Activated CD4-positive, alpha-beta T cell treated with anti-CD3 and anti-CD28 coated beads for 36 hours (primary cell): ENCODE measurements at regions not wholly inside any gene's neighbourhood (a gene's known extent, or its start where the extent isn't known, plus 50 kb on each side); places are given as distances from the start of the nearest gene placed in this dataset.
"Not testable (repeated sequence)": the region's sequence is repeated elsewhere in the genome, so short reads cannot be mapped to it uniquely, and the experiment has no call there.

ENCODE experiments used
- ATAC-seq: fragments of 200-7000 bp; cut with Tn5 transposase; one replicate; pipeline ENCODE4 v1.10.0; 2021; ENCODE audit warnings: mild to moderate bottlenecking, moderate library complexity
- CTCF ChIA-PET: fragments of 350-600 bp; sonication (Branson Sonifier 250); formaldehyde crosslinking; loops from one replicate; lab custom pipeline; 2021; ENCODE audit warnings: antibody characterized with exemption; lab: Charles Lee
- POLR2A ChIA-PET: fragments of 350-600 bp; sonication (Branson Sonifier 250); formaldehyde crosslinking; loops from one replicate; lab custom pipeline; 2021; ENCODE audit warnings: antibody characterized with exemption, inconsistent platforms; lab: Charles Lee
- DNase-seq: peaks from one replicate; pipeline ENCODE4 v3.0.0-alpha.2; 2020
- H3K27ac Mint-ChIP-seq: one replicate; pipeline ENCODE4 v1.8.0; 2021; ENCODE audit warnings: mixed read lengths
- H3K27me3 Mint-ChIP-seq: one replicate; pipeline ENCODE4 v1.8.0; 2021; ENCODE audit warnings: mixed read lengths
- H3K36me3 Mint-ChIP-seq: one replicate; pipeline ENCODE4 v1.8.0; 2021; ENCODE audit warnings: low read depth, mixed read lengths
- H3K4me1 Mint-ChIP-seq: one replicate; pipeline ENCODE4 v1.8.0; 2021; ENCODE audit warnings: mixed read lengths
- H3K4me3 Mint-ChIP-seq: one replicate; pipeline ENCODE4 v1.8.0; 2021; ENCODE audit warnings: mild to moderate bottlenecking, moderate library complexity, mixed read lengths
- H3K9me3 Mint-ChIP-seq: one replicate; pipeline ENCODE4 v1.8.0; 2021; ENCODE audit warnings: low read depth, mixed read lengths
- intact Hi-C, 2 experiments: fragments of 100-400 bp; cut with DNase I in 1 of 2; cut with micrococcal nuclease in 1 of 2; formaldehyde crosslinking; loops; one replicate each; pipeline versions ENCODE4 v1.14.2 to v1.15.1; 2022 to 2024; cut with DNase I, micrococcal nuclease

DNA sequence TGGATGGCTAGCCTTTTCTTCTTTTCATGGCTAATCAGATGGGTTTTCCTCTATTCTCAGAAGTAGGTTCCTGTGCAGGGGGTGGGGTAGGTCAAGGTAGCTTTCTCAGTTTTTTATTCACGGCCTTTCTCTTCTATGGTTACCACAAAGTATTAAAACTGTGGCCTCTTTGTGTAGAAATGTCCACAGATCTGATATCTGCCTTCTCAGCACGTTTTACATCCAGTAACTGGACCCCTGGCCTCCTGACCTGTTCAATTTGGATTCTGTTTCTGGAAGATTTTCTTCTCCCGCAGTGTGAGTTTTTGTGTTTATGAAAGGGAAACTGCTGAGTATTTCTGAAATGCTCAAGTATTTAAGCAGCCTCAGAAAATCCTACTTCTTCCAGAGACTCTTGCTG, 688.5 kb downstream of the RAPGEF2 start:
- ATAC-seq: no peak
- no peaks in the 10 kb centered on the region for H3K27me3 Mint-ChIP-seq
- ChIA-PET CTCF (no interaction called here), POLR2A (no interaction called here)
- peaks cover 3% of the 10 kb centered on the region for H3K9me3 Mint-ChIP-seq
- H3K4me1 Mint-ChIP-seq: no peaks in the 10 kb centered on the region
- H3K4me3 Mint-ChIP-seq: no peak overlapping the region
- H3K27ac Mint-ChIP-seq: no peak overlapping the region
- no peaks in the 10 kb centered on the region for H3K36me3 Mint-ChIP-seq
- intact Hi-C loops: no loop called here
- DNase-seq: no peak

DNA sequence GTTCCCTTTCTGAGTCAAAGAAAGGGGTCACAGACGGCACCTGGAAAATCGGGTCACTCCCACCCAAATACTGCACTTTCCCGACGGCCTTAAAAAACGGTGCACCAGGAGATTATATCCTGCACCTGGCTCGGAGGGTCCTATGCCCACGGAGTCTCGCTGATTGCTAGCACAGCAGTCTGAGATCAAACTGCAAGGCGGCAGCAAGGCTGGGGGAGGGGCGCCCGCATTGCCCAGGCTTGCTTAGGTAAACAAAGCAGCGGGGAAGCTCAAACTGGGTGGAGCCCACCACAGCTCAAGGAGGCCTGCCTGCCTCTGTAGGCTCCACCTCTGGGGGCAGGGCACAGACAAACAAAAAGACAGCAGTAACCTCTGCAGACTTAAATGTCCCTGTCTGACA, 701.7 kb downstream of the RAPGEF2 start:
- intact Hi-C loops, CTCF ChIA-PET, H3K36me3 Mint-ChIP-seq, H3K27ac Mint-ChIP-seq, ATAC-seq, POLR2A ChIA-PET, H3K4me1 Mint-ChIP-seq, H3K27me3 Mint-ChIP-seq, H3K4me3 Mint-ChIP-seq, H3K9me3 Mint-ChIP-seq, DNase-seq: not testable (repeated sequence)

GRCh38 chr4:159823743-159824142, 720.9 kb downstream of the RAPGEF2 start:
- Mint-ChIP-seq H3K4me3 (no peak overlapping the region), H3K27ac (no peak overlapping the region)

GRCh38 chr4:159828687-159829086, 725.8 kb downstream of the RAPGEF2 start:
- Mint-ChIP-seq H3K27me3 (no peaks in the 10 kb centered on the region), H3K4me1 (no peaks in the 10 kb centered on the region), H3K4me3 (no peak overlapping the region), H3K36me3 (no peaks in the 10 kb centered on the region), H3K9me3 (no peaks in the 10 kb centered on the region), H3K27ac (no peak overlapping the region)
- CTCF ChIA-PET: no interaction called here
- ATAC-seq (no peak), DNase-seq (no peak)
- POLR2A ChIA-PET: no interaction called here
- intact Hi-C loops: no loop called here

More at GRCh38 chr4:159823743-159824142, 720.9 kb downstream of the RAPGEF2 start:
- intact Hi-C loops: no loop called here
- DNase-seq (no peak), ATAC-seq (no peak)
- no peaks in the 10 kb centered on the region for H3K27me3 Mint-ChIP-seq
- no peaks in the 10 kb centered on the region for H3K4me1 Mint-ChIP-seq
- H3K9me3 Mint-ChIP-seq: peaks cover 5% of the 10 kb centered on the region
- CTCF ChIA-PET: no interaction called here
- POLR2A ChIA-PET: no interaction called here
- no peaks in the 10 kb centered on the region for H3K36me3 Mint-ChIP-seq

GRCh38 chr4:159829184-159829583, 726.3 kb downstream of the RAPGEF2 start:
- Mint-ChIP-seq H3K4me1 (no peaks in the 10 kb centered on the region), H3K9me3 (no peaks in the 10 kb centered on the region), H3K36me3 (no peaks in the 10 kb centered on the region), H3K27me3 (no peaks in the 10 kb centered on the region), H3K4me3 (no peak overlapping the region), H3K27ac (no peak overlapping the region)
- ATAC-seq (no peak), DNase-seq (no peak)
- CTCF ChIA-PET: no interaction called here
- intact Hi-C loops: no loop called here
- POLR2A ChIA-PET: no interaction called here

DNA sequence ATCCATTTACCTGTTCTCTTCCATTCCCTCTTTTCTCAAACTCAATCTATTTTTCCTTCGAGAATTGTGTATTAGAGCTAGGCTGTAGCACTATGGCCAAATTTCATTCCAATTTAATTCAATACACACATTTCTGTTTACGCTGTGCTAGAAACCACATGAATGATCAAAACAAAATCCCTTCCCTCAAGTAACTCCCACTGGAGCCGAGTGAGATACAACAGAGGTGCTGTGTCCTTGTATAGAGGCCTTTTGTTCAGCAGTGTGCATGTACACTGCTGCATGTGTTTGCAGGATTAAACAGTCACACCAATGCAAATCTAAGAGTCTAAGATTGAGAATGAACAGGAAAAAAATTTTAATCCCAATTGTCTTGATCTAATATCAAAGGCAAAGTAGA, 734.2 kb downstream of the RAPGEF2 start:
- Mint-ChIP-seq H3K27me3 (no peaks in the 10 kb centered on the region), H3K36me3 (no peaks in the 10 kb centered on the region), H3K9me3 (peaks cover 5% of the 10 kb centered on the region), H3K4me1 (no peaks in the 10 kb centered on the region), H3K27ac (no peak overlapping the region), H3K4me3 (no peak overlapping the region)
- ATAC-seq (no peak), DNase-seq (no peak)
- intact Hi-C loops: no loop called here
- ChIA-PET POLR2A (no interaction called here), CTCF (no interaction called here)

- no peaks in the 10 kb centered on the region for H3K4me1 Mint-ChIP-seq
- CTCF ChIA-PET: no interaction called here
- H3K4me3 Mint-ChIP-seq: no peak overlapping the region
- intact Hi-C loops: no loop called here
- H3K27me3 Mint-ChIP-seq: no peaks in the 10 kb centered on the region
- ATAC-seq (no peak), DNase-seq (no peak)
- no peak overlapping the region for H3K27ac Mint-ChIP-seq
- H3K36me3 Mint-ChIP-seq: no peaks in the 10 kb centered on the region
- POLR2A ChIA-PET: no interaction called here
- H3K9me3 Mint-ChIP-seq: peaks cover 3% of the 10 kb centered on the region
These were observed 752.9 kb downstream of the RAPGEF2 start for GRCh38 chr4:159855731-159856130.

- ATAC-seq (no peak), DNase-seq (no peak)
- Mint-ChIP-seq H3K4me1 (no peaks in the 10 kb centered on the region), H3K27me3 (no peaks in the 10 kb centered on the region), H3K4me3 (no peak overlapping the region), H3K36me3 (no peaks in the 10 kb centered on the region), H3K27ac (no peak overlapping the region), H3K9me3 (peaks cover 3% of the 10 kb centered on the region)
- ChIA-PET CTCF (no interaction called here), POLR2A (no interaction called here)
- intact Hi-C loops: no loop called here
These were observed 753.6 kb downstream of the RAPGEF2 start for GRCh38 chr4:159856451-159856850.

DNA sequence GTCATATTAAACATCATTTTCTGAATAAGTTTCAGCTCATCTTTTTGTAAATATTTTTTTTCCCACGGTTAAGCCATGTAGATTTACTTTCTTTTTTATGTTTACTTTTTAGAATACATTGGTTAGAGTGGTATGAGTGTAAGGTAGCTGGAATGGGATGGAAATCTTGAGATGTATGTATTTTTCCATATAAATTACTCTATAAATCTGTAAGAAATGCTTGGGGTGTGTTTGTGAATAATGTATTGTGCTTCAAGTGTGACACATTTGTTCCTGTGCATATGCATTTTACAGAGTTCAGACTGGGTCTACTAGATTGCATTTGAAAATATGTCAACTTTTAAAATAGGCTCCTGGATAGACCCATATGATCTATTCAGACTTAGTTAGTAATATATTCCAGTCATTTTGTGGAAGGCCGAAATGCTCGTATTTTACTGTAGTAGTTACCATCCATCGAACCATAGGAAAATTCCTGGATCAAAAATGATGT, 756.8 kb downstream of the RAPGEF2 start:
- no peak overlapping the region for H3K4me3 Mint-ChIP-seq
- no peak overlapping the region for H3K27ac Mint-ChIP-seq
- H3K27me3 Mint-ChIP-seq: no peaks in the 10 kb centered on the region
- ChIA-PET POLR2A (no interaction called here), CTCF (no interaction called here)
- H3K9me3 Mint-ChIP-seq: peaks cover 2% of the 10 kb centered on the region
- DNase-seq (no peak), ATAC-seq (no peak)
- H3K4me1 Mint-ChIP-seq: no peaks in the 10 kb centered on the region
- intact Hi-C loops: no loop called here
- H3K36me3 Mint-ChIP-seq: no peaks in the 10 kb centered on the region

- ATAC-seq (no peak), DNase-seq (no peak)
- H3K4me3 Mint-ChIP-seq: no peak overlapping the region
- intact Hi-C loops: no loop called here
- no peaks in the 10 kb centered on the region for H3K36me3 Mint-ChIP-seq
- ChIA-PET POLR2A (no interaction called here), CTCF (no interaction called here)
- H3K9me3 Mint-ChIP-seq: peaks cover 2% of the 10 kb centered on the region
- H3K27me3 Mint-ChIP-seq: no peaks in the 10 kb centered on the region
- no peak overlapping the region for H3K27ac Mint-ChIP-seq
- no peaks in the 10 kb centered on the region for H3K4me1 Mint-ChIP-seq
These were observed 758.1 kb downstream of the RAPGEF2 start for GRCh38 chr4:159860945-159861344.

- no peak for ATAC-seq
- Mint-ChIP-seq H3K4me3 (no peak overlapping the region), H3K36me3 (no peaks in the 10 kb centered on the region), H3K27ac (no peak overlapping the region), H3K27me3 (no peaks in the 10 kb centered on the region), H3K4me1 (no peaks in the 10 kb centered on the region), H3K9me3 (no peaks in the 10 kb centered on the region)
- POLR2A ChIA-PET: no interaction called here
- DNase-seq: no peak
- intact Hi-C loops: no loop called here
- CTCF ChIA-PET: no interaction called here
These were observed 761.5 kb downstream of the RAPGEF2 start for GRCh38 chr4:159864337-159864736.

- Mint-ChIP-seq H3K36me3 (no peaks in the 10 kb centered on the region), H3K4me1 (no peaks in the 10 kb centered on the region), H3K9me3 (no peaks in the 10 kb centered on the region), H3K4me3 (no peak overlapping the region), H3K27me3 (no peaks in the 10 kb centered on the region), H3K27ac (no peak overlapping the region)
- POLR2A ChIA-PET: no interaction called here
- DNase-seq: no peak
- ATAC-seq: no peak
- CTCF ChIA-PET: no interaction called here
- intact Hi-C loops: no loop called here
These were observed 764.8 kb downstream of the RAPGEF2 start for GRCh38 chr4:159867673-159868072.

DNA sequence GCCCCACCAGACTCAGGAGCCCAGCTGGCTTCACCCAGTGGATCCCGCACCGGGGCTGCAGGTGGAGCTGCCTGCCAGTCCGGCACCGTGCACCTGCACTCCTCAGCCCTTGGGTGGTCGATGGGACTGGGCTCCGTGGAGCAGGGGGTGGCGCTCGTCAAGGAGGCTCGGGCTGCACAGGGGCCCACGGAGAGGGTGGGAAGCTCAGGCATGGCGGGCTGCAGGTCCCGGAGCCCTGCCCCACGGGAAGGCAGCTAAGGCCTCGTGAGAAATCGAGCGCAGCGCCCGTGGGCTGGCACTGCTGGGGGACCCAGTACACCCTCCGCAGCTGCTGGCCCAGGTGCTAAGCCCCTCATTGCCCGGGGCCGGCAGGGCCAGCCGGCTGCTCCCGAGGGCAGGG, 766.1 kb downstream of the RAPGEF2 start:
- H3K27ac Mint-ChIP-seq, H3K4me3 Mint-ChIP-seq, ATAC-seq, CTCF ChIA-PET, POLR2A ChIA-PET, H3K36me3 Mint-ChIP-seq, H3K27me3 Mint-ChIP-seq, DNase-seq, intact Hi-C loops, H3K9me3 Mint-ChIP-seq, H3K4me1 Mint-ChIP-seq: not testable (repeated sequence)
